ENCODE measurements at regions not wholly inside any gene's neighbourhood (a gene's known extent, or its start where the extent isn't known, plus 50 kb on each side); places are given as distances from the start of the nearest gene placed in this dataset.
"Not testable (repeated sequence)": the region's sequence is repeated elsewhere in the genome, so short reads cannot be mapped to it uniquely, and the experiment has no call there.

GRCh38 chr5:67836496-67836895 lies 379.1 kb upstream of the PIK3R1 start:
- H3K4me3 Mint-ChIP-seq; H3K23me2 ChIP-seq (ENCODE audit: insufficient read length, low read depth, low read length, poor library complexity, severe bottlenecking); H2AFZ ChIP-seq (ENCODE audit: low read length); H4K91ac ChIP-seq (ENCODE audit: insufficient read length, low read depth, low read length); H3K27me3 ChIP-seq (ENCODE audit: insufficient read depth, low read length); H3K23ac ChIP-seq (ENCODE audit: insufficient read length, low read depth, low read length); H2BK12ac ChIP-seq (ENCODE audit: insufficient read length, low read depth, low read length); H3K14ac ChIP-seq (ENCODE audit: insufficient read depth, low read length); H3K4me1 ChIP-seq (ENCODE audit: insufficient read depth, low read length); H4K8ac ChIP-seq (replicated peaks; ENCODE audit: insufficient read length, low read depth, low read length); H2BK5ac ChIP-seq (ENCODE audit: insufficient read length, low read length); H2BK20ac ChIP-seq (ENCODE audit: low read depth, low read length, poor library complexity, severe bottlenecking); H3K79me1 ChIP-seq (ENCODE audit: insufficient read depth, low read depth, low read length, poor library complexity, severe bottlenecking); H4K20me1 ChIP-seq (ENCODE audit: control insufficient read depth, insufficient read depth, insufficient read length); H3K9ac ChIP-seq (ENCODE audit: extremely low read depth, insufficient read length, low read length); H3K27ac ChIP-seq (ENCODE audit: insufficient read length, low read depth, low read length); H4K5ac ChIP-seq (ENCODE audit: insufficient read length, low read depth, low read length); H3K36me3 Mint-ChIP-seq (ENCODE audit: insufficient read depth in 1 of 3, low read depth in 3 of 3); H3K79me2 ChIP-seq (ENCODE audit: insufficient read depth, low read length); H2BK15ac ChIP-seq (ENCODE audit: low read depth, low read length); H3T11ph ChIP-seq (ENCODE audit: low read length); H2AK5ac ChIP-seq (ENCODE audit: insufficient read length, low read length); H3K9me3 Mint-ChIP-seq; DNase-seq; H2BK120ac ChIP-seq (ENCODE audit: low read depth, low read length, poor library complexity, severe bottlenecking); H3K27me3 Mint-ChIP-seq (ENCODE audit: low read depth); H3K4ac ChIP-seq (ENCODE audit: low read depth, low read length); H3K18ac ChIP-seq (ENCODE audit: insufficient read length, low read depth, low read length); H3K56ac ChIP-seq (ENCODE audit: insufficient read length, low read depth, low read length); H3K9me3 ChIP-seq (ENCODE audit: control insufficient read depth, low read depth, low read length); H3K27ac Mint-ChIP-seq; H3K4me2 ChIP-seq (ENCODE audit: insufficient read depth, insufficient read length, low read length): not testable (repeated sequence)
- no CpG with 5 or more reads among the region's 1 CpG for WGBS (ENCODE audit: extremely low coverage, insufficient read length, low lambda C conversion rate)
- peaks cover 8 to 12% of the 10 kb centered on the region in 2 experiments for H3K4me1 Mint-ChIP-seq
